Forelimb muscle (tissue), 1 donor: ENCODE measurements at regions not wholly inside any gene's neighbourhood (a gene's known extent, or its start where the extent isn't known, plus 50 kb on each side); places are given as distances from the start of the nearest gene placed in this dataset.

ENCODE experiments used
- DNase-seq: peaks from one replicate; pipeline ENCODE4 v3.0.0-alpha.2; 2013; ENCODE audit warnings: low read depth

DNA sequence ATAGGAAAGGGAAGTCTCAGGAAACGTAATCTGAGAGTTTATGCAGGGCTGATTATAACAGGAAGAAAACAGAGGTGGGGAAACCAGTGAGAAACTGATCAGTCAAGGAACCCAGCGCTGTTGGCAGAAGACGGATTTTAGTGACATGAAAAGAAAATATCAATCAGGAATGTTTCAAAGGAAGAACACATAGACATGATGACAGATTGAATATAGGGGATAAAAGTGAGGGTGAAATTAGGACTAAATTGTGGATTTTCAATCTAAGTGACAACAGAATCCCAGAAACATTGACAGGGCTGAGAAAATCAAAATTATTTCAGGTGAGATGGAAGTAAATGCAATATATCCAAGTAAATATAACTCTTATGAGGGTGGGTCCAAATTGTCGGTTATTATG is 199.8 kb upstream of the CCDC150 start:
- DNase-seq = no peak

GRCh38 chr2:196440413-196440812 is 199.1 kb upstream of the CCDC150 start:
- no peak for DNase-seq

- DNase-seq = no peak
Measured at GRCh38 chr2:196441527-196441926, 198.0 kb upstream of the CCDC150 start.

DNA sequence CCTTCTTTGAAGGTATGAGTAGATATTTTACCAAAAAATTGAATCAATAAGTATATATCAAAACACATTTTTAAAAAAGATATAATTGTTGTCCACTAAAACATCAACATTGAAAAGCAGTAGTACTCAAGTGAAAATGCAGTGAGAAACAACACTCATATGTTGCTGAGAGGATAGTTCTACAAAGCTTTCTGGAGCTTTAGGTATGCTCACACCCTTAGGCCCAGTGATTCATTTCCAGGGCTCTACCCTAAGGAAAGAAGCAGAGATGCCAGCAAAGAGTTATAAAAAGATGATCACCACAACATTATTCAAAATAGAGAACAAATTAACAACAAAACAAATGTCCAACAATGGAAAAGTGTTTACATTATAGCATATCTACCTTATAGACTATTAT is 197.3 kb upstream of the CCDC150 start:
- DNase-seq = no peak

DNA sequence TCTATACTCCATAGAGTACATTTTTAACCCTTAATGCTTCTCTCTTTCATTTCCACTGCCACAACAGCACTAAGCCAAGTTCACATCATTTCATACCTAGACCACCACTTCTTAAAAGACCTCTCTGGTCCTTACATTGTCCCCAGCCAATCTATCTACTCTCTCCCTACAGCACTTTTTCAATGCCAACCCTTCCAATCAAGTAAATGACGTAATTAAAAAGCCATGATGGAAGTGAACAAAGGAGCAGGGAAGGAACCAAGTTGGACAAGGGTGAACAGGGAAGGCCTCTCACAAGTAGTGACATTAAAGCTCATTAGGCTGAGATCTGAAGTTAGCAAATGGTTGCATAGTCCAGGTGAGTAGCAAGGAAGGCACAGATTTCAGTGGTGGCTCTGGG is 195.1 kb upstream of the CCDC150 start:
- no peak for DNase-seq

GRCh38 chr2:196445991-196446390 is 193.5 kb upstream of the CCDC150 start:
- no peak for DNase-seq

- no peak for DNase-seq
Measured at GRCh38 chr2:196448407-196449079, 191.0 kb upstream of the CCDC150 start.

DNA sequence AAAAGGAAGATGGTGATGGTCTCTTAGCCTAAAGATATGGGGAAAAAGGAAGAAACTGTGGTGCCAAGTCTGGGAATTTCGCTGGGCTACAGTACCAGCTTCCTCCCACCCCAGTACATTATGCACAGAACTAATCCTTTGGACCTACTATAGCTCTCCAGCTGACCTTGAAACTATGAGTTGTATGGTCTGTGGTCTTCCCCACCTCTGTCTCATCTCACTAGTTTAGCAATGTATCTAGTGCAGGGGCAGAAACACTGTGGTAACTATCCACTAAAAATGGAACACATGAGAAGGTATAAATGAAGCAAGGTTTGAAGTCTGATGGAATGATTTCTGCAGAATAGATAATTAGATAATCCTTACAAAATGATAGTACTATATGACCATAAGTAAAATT is 190.4 kb upstream of the CCDC150 start:
- DNase-seq = no peak

GRCh38 chr2:196452758-196453157 is 186.8 kb upstream of the CCDC150 start:
- DNase-seq = no peak

DNA sequence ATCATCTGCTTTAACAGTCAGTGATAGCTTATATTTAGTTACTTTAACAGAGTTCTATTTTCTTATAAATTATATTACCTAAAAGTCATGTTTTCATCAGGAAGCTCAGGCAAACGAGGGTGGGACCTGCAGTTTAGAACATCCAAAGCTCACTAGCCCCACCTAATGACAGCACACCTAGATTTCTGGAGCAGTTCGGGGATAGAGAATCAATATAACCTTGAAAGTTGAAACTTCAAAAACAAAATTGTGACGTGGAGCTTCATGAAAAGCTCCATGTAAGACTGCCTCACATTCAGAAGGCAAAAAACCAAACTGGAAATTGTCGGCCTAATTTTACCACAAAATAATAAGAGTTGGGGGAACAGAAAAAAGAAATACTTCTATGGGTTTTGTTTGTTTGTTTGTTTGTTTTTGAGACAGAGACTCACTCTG is 185.9 kb upstream of the CCDC150 start:
- peak; percentile 25 for DNase-seq

DNA sequence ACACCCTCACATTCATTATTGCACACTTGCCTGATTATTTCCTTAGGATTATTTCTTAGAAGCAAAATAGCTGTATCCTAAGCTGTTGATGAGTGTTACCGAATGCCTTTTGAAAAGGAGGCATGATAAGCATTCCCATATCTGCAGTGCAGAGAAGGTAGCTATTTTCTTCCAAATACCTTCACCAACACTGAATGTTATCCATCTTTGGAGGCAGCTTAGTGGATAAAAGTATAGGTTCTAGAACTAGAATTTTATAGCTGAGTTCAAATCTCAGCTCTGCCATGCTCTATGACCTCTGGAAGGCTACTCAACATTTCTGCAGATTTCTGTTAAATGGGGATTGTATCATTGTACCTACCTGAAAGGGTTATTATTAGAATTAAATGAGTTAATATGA is 185.0 kb upstream of the CCDC150 start:
- DNase-seq = no peak

GRCh38 chr2:196459539-196459938 is 180.0 kb upstream of the CCDC150 start:
- no peak for DNase-seq

- no peak for DNase-seq
Measured at GRCh38 chr2:196463706-196464105, 175.8 kb upstream of the CCDC150 start.

GRCh38 chr2:196464311-196464710 is 175.2 kb upstream of the CCDC150 start:
- no peak for DNase-seq

DNA sequence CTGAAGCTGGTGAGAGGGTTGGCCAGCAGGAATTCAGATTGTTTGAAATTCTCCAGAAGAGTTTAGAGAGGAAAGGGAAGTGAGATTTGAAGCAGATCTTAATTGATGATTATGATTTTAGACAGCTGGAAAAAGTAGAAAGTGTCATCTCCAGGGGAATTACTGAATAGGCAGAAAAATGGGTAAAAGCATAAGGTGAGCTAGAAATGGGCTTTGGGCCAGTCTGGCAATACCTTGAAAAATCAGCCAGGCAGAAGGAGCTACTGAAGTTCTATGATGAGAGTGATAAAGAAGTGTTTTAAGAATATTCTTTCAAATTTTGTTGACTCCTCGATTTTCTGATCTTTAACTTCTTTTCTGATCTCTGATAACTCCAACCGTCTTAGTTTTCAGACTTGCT is 172.9 kb upstream of the CCDC150 start:
- no peak for DNase-seq

DNA sequence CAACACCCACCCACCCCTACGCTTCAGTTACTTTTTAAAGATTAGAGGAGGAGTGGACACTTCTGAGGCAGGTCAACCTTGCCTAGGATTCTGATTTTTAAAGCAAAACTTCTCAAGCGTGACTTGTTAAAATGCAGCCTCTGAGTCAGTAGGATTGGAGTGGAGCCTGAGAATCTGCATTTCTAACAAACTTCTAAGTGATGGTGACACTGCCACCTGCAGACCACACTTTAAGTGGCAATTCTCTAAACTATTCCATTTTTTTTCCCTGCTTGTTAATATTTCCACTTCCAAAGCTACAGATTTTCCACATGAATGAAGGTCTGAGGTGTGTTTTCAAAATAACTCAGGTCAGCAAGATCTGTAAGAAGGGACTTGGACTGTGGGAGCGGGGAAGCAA is 171.1 kb upstream of the CCDC150 start:
- DNase-seq = no peak

DNA sequence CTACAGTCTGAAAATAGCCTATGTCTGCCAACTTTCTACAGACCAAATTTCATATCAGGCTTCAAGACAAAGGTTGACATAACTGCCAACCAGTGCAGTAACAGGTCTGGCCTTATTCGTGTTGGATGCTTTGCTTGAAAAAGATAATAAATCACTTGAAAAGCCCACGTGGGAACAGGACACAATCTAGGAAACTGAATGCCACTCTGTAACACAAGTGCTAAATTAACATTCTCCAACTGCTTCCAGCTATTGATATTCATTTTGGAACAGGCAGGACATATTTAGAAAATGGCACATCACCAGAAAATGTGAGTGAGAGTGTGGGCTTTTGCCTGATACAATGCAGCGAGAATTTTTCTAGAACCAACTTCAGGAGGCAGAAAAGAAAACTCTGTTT is 165.9 kb upstream of the CCDC150 start:
- no peak for DNase-seq

DNA sequence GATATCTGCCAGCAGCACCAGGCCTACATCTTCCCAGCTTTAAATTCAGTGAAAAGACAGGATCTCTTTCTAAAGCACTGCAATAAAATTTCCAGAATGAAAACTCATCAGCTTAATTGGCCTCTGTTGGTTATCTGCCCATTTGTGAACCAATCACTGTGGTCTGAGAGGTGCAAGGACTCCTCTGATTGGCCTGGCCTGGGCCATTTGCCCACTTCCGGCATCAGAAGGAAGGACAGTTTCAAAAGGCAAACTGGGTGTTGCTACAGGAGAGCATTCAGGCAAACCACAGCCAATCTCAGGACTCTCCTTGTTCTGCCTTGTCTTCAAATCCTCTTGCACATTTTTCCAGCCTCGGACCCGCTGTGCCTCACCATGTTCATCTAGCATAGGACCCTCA is 163.9 kb upstream of the CCDC150 start:
- DNase-seq = no peak

DNA sequence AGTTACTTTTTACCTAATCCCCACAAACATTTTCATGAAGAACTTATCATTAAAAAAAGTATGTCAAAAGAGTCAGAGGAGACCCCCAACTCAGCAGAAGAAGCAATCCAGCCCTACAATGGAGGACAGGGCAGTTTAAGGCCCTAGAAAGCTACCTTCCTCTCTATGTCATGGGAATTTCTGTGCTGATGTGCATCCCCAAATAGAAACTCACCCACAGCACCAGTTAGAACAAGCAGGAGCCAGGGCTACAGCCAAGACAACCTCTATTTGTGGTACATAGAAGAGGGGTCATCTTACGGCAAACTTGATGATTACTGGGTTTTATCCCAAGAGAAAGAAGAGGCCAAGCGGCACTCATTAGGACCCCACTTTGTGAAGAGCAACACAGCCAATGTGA is 160.9 kb upstream of the CCDC150 start:
- no peak for DNase-seq

DNA sequence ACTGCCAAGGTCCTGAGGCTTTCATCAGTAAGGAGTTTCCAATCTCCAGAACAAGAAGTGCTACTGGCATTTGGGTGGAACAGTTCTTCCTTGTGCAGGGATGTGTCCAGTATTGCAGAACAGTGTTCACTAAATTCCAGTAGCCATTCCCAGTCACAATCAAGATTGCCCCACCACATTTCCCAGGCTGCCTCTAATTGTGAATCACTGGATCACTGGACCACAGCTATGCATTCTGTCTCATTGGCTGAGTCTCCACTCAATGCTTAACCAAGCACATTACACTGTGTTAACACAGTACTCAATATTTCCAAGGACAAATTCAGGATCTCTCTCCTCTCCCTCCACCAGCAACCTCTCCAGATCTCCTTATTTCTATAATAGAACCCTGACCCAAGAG is 160.2 kb upstream of the CCDC150 start:
- DNase-seq = no peak

- DNase-seq = no peak
Measured at GRCh38 chr2:196480653-196481323, 158.7 kb upstream of the CCDC150 start.

DNA sequence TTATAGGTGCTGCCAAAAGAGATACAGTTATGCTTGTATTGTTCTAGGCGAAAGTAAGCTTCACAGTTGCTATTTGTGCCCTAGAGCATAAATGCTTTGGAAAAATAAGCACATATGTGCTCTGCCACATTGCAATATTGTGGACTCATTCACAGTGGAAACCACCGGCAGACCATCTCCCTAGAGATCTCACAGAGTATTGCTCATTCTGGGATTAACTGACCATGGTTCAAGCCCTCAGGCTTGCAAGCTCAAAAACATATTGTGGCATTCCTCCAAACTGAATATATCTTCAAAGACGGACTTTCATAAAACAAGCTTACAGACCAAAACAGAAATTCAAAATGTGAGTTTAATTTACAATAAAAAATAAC is 158.2 kb upstream of the CCDC150 start:
- DNase-seq = no peak

GRCh38 chr2:196482119-196483065 is 157.1 kb upstream of the CCDC150 start:
- DNase-seq = no peak
